ENCODE measurements at regions not wholly inside any gene's neighbourhood (a gene's known extent, or its start where the extent isn't known, plus 50 kb on each side); places are given as distances from the start of the nearest gene placed in this dataset.

- no peak for DNase-seq
- ChIA-PET CTCF (no interaction called here), POLR2A (ENCODE audit: unreplicated experiment) (no interaction called here)
- no TSS peak for BruUV-seq (replicated peaks)
- H2AFZ ChIP-seq (ENCODE audit: low read length): no peak overlapping the region
- no peak overlapping the region for H3K4me3 ChIP-seq (ENCODE audit: low read length)
- H3K9ac ChIP-seq (ENCODE audit: low read length): no peak overlapping the region
- H3F3A ChIP-seq (ENCODE audit: low read length, unreplicated experiment): no peaks in the 10 kb centered on the region
- no peak for TF ChIP-seq CTCF (conservative IDR thresholded peaks at IDR 0.05; ENCODE audit: low read depth, low read length)
- no peak for TF ChIP-seq EZH2phosphoT487 (IDR thresholded peaks at IDR 0.05; ENCODE audit: borderline replicate concordance, low read length)
- TF ChIP-seq EZH2 (IDR thresholded peaks at IDR 0.05; ENCODE audit: low read length, unreplicated experiment): no peak
- ATAC-seq: no peak
- no peaks in the 10 kb centered on the region for H3K79me2 ChIP-seq (ENCODE audit: low read length)
- H3K4me1 ChIP-seq (ENCODE audit: insufficient read depth, low read length): no peaks in the 10 kb centered on the region
- H4K20me1 ChIP-seq (ENCODE audit: low read length): no peaks in the 10 kb centered on the region
- H3K9me2 ChIP-seq (replicated peaks; ENCODE audit: low read length): no peaks in the 10 kb centered on the region
- no peaks in the 10 kb centered on the region for H3K27me3 ChIP-seq (ENCODE audit: low read length)
- no peaks in the 10 kb centered on the region for H3K36me3 ChIP-seq (ENCODE audit: low read depth, low read length)
- H3K4me2 ChIP-seq (ENCODE audit: low read length): no peak overlapping the region
- no peaks in the 10 kb centered on the region for H3K9me3 ChIP-seq (ENCODE audit: low read length)
- intact Hi-C loops (cut with micrococcal nuclease): no loop called here
- no peak overlapping the region for H3K27ac ChIP-seq (ENCODE audit: low read length)
These were observed 95.2 kb upstream of the FAM216B start for GRCh38 chr13:42686165-42686564.

GRCh38 chr13:42688821-42689220 is 92.6 kb upstream of the FAM216B start:
- H3K9me3 ChIP-seq (ENCODE audit: low read length): no peaks in the 10 kb centered on the region
- intact Hi-C loops (cut with micrococcal nuclease): no loop called here
- H3K4me3 ChIP-seq (ENCODE audit: low read length): no peak overlapping the region
- no peak for ATAC-seq
- H3F3A ChIP-seq (ENCODE audit: low read length, unreplicated experiment): no peaks in the 10 kb centered on the region
- no peak overlapping the region for H3K9ac ChIP-seq (ENCODE audit: low read length)
- no peaks in the 10 kb centered on the region for H3K4me1 ChIP-seq (ENCODE audit: insufficient read depth, low read length)
- no peak overlapping the region for H3K4me2 ChIP-seq (ENCODE audit: low read length)
- no peak for DNase-seq
- H3K36me3 ChIP-seq (ENCODE audit: low read depth, low read length): no peaks in the 10 kb centered on the region
- no peaks in the 10 kb centered on the region for H3K79me2 ChIP-seq (ENCODE audit: low read length)
- no peaks in the 10 kb centered on the region for H4K20me1 ChIP-seq (ENCODE audit: low read length)
- no TSS peak for BruUV-seq (replicated peaks)
- H3K9me2 ChIP-seq (replicated peaks; ENCODE audit: low read length): no peaks in the 10 kb centered on the region
- POLR2A ChIA-PET (ENCODE audit: unreplicated experiment): no interaction called here
- TF ChIP-seq CTCF (conservative IDR thresholded peaks at IDR 0.05; ENCODE audit: low read depth, low read length) (no peak), EZH2 (IDR thresholded peaks at IDR 0.05; ENCODE audit: low read length, unreplicated experiment) (no peak), EZH2phosphoT487 (IDR thresholded peaks at IDR 0.05; ENCODE audit: borderline replicate concordance, low read length) (no peak)
- CTCF ChIA-PET: no interaction called here
- no peak overlapping the region for H3K27ac ChIP-seq (ENCODE audit: low read length)
- no peak overlapping the region for H2AFZ ChIP-seq (ENCODE audit: low read length)
- H3K27me3 ChIP-seq (ENCODE audit: low read length): no peaks in the 10 kb centered on the region

GRCh38 chr13:42696191-42696590 is 85.2 kb upstream of the FAM216B start:
- no peak overlapping the region for H3K4me3 ChIP-seq (ENCODE audit: low read length)
- CTCF ChIA-PET: no interaction called here
- H2AFZ ChIP-seq (ENCODE audit: low read length): no peak overlapping the region
- TF ChIP-seq EZH2 (IDR thresholded peaks at IDR 0.05; ENCODE audit: low read length, unreplicated experiment) (no peak), EZH2phosphoT487 (IDR thresholded peaks at IDR 0.05; ENCODE audit: borderline replicate concordance, low read length) (no peak), CTCF (conservative IDR thresholded peaks at IDR 0.05; ENCODE audit: low read depth, low read length) (no peak)
- H3K36me3 ChIP-seq (ENCODE audit: low read depth, low read length): no peaks in the 10 kb centered on the region
- H3K9me2 ChIP-seq (replicated peaks; ENCODE audit: low read length): no peaks in the 10 kb centered on the region
- no peaks in the 10 kb centered on the region for H3K9me3 ChIP-seq (ENCODE audit: low read length)
- H3K4me1 ChIP-seq (ENCODE audit: insufficient read depth, low read length): peaks cover 13% of the 10 kb centered on the region; the same call in 1 of the 2 replicates
- no peaks in the 10 kb centered on the region for H3F3A ChIP-seq (ENCODE audit: low read length, unreplicated experiment)
- no peaks in the 10 kb centered on the region for H3K79me2 ChIP-seq (ENCODE audit: low read length)
- no TSS peak for BruUV-seq (replicated peaks)
- no peaks in the 10 kb centered on the region for H3K27me3 ChIP-seq (ENCODE audit: low read length)
- peak overlapping the region; percentile 37 for H3K4me2 ChIP-seq (ENCODE audit: low read length)
- no peak overlapping the region for H3K9ac ChIP-seq (ENCODE audit: low read length)
- peak; percentile 75 for ATAC-seq
- POLR2A ChIA-PET (ENCODE audit: unreplicated experiment): no interaction called here
- DNase-seq: peak; percentile 80
- H3K27ac ChIP-seq (ENCODE audit: low read length): no peak overlapping the region
- intact Hi-C loops (cut with micrococcal nuclease): no loop called here
- no peaks in the 10 kb centered on the region for H4K20me1 ChIP-seq (ENCODE audit: low read length)

All from PC-3 (cell line).